Mesenchymal stem cell (in vitro differentiated cells and primary cell): ENCODE measurements at regions not wholly inside any gene's neighbourhood (a gene's known extent, or its start where the extent isn't known, plus 50 kb on each side); places are given as distances from the start of the nearest gene placed in this dataset.
A peak's percentile ranks its signal among the peaks of the same experiment; 100 is the strongest.

Source experiments
- DNase-seq: peaks from one replicate; pipeline ENCODE4 v3.0.0-alpha.2; 2013
- H2AFZ ChIP-seq: one replicate; pipeline ENCODE4 v1.6.1; 2013; ENCODE audit warnings: low read depth, mild to moderate bottlenecking, control low read depth, inconsistent platforms, low read length, moderate library complexity
- H2AK5ac ChIP-seq: 2 replicates; pipeline ENCODE4 v1.6.1; 2013; ENCODE audit warnings: low read length, moderate library complexity, mild to moderate bottlenecking, inconsistent platforms; ENCODE audit not compliant: severe bottlenecking
- H2BK120ac ChIP-seq: one replicate; pipeline ENCODE4 v1.6.1; 2013; ENCODE audit warnings: low read depth, mild to moderate bottlenecking, inconsistent platforms, low read length, moderate library complexity
- H2BK12ac ChIP-seq, 2 experiments: one replicate each; pipeline ENCODE4 v1.6.1; 2013; ENCODE audit warnings: inconsistent platforms in 2 of 2, low read length in 2 of 2, mild to moderate bottlenecking in 2 of 2, moderate library complexity in 2 of 2, control low read depth in 1 of 2
- H2BK15ac ChIP-seq: one replicate; pipeline ENCODE4 v1.6.1; 2013; ENCODE audit warnings: mild to moderate bottlenecking, low read depth, inconsistent platforms; ENCODE audit not compliant: poor library complexity, severe bottlenecking
- H2BK5ac ChIP-seq: 2 replicates; pipeline ENCODE4 v1.6.1; 2013; ENCODE audit warnings: low read depth, mild to moderate bottlenecking, low read length, control low read depth, inconsistent platforms; ENCODE audit not compliant: poor library complexity, severe bottlenecking
- H3K14ac ChIP-seq, 2 experiments: one replicate each; pipeline ENCODE4 v1.6.1; 2013; ENCODE audit warnings: inconsistent platforms in 2 of 2, low read length in 2 of 2, control low read depth in 1 of 2, mild to moderate bottlenecking in 1 of 2, moderate library complexity in 1 of 2
- H3K18ac ChIP-seq, 2 experiments: one replicate each; pipeline ENCODE4 v1.6.1; 2013; ENCODE audit warnings: inconsistent platforms in 2 of 2, low read length in 2 of 2, control low read depth in 1 of 2, low read depth in 1 of 2, mild to moderate bottlenecking in 1 of 2
- H3K23ac ChIP-seq, 2 experiments: one replicate each; pipeline ENCODE4 v1.6.1; 2013; ENCODE audit warnings: inconsistent platforms in 2 of 2, low read length in 2 of 2, mild to moderate bottlenecking in 2 of 2, moderate library complexity in 2 of 2, control low read depth in 1 of 2
- H3K27ac ChIP-seq: 2 replicates; pipeline ENCODE4 v1.5.1; 2013; ENCODE audit warnings: mild to moderate bottlenecking, moderate library complexity, low read length, control low read depth, inconsistent platforms; ENCODE audit not compliant: poor library complexity, severe bottlenecking
- H3K27me3 ChIP-seq, 2 experiments: 2 replicates each; pipeline versions ENCODE4 v1.6.1 to v1.7.0; 2013; ENCODE audit warnings: low read length in 2 of 2, mild to moderate bottlenecking in 2 of 2, moderate library complexity in 2 of 2, control low read depth in 1 of 2, inconsistent platforms in 1 of 2; ENCODE audit not compliant: control insufficient read depth in 1 of 2, insufficient read depth in 1 of 2
- H3K36me3 ChIP-seq, 2 experiments: 2 replicates each; pipeline versions ENCODE4 v1.6.1 to v1.7.0; 2013; ENCODE audit warnings: low read length in 2 of 2, control low read depth in 1 of 2, inconsistent platforms in 1 of 2, low read depth in 1 of 2, mild to moderate bottlenecking in 1 of 2; ENCODE audit not compliant: insufficient read depth in 2 of 2, control insufficient read depth in 1 of 2
- H3K4ac ChIP-seq, 2 experiments: one replicate each; pipeline ENCODE4 v1.6.1; 2013; ENCODE audit warnings: inconsistent platforms in 2 of 2, low read length in 2 of 2, mild to moderate bottlenecking in 2 of 2, moderate library complexity in 2 of 2, control low read depth in 1 of 2, low read depth in 1 of 2
- H3K4me1 ChIP-seq: 2 replicates; pipeline ENCODE4 v1.6.1; 2013; ENCODE audit warnings: low read depth, low read length, control low read depth; ENCODE audit not compliant: control insufficient read depth, insufficient read depth
- H3K4me2 ChIP-seq: 2 replicates; pipeline ENCODE4 v1.6.1; 2013; ENCODE audit warnings: low read length, mild to moderate bottlenecking, inconsistent platforms; ENCODE audit not compliant: poor library complexity, severe bottlenecking
- H3K4me3 ChIP-seq, 2 experiments: 2 replicates each; pipeline versions ENCODE4 v1.5.1 to v1.7.0; 2013; ENCODE audit warnings: low read length in 2 of 2, mild to moderate bottlenecking in 2 of 2, control low read depth in 1 of 2, low read depth in 1 of 2; ENCODE audit not compliant: insufficient read depth in 1 of 2
- H3K79me1 ChIP-seq: replicated peaks from 2 replicates; pipeline ENCODE4 v1.6.1; 2013; ENCODE audit warnings: mild to moderate bottlenecking, control low read depth, low read length, inconsistent platforms; ENCODE audit not compliant: poor library complexity, severe bottlenecking
- H3K9ac ChIP-seq: 2 replicates; pipeline ENCODE4 v1.7.0; 2013; ENCODE audit warnings: mild to moderate bottlenecking, low read length, moderate library complexity
- H3K9me3 ChIP-seq: 2 replicates; pipeline ENCODE4 v1.7.0; 2013; ENCODE audit warnings: mild to moderate bottlenecking, low read length; ENCODE audit not compliant: control insufficient read depth
- H4K8ac ChIP-seq: one replicate; pipeline ENCODE4 v1.6.1; 2013; ENCODE audit warnings: inconsistent platforms, mild to moderate bottlenecking, low read length, moderate library complexity
- H4K91ac ChIP-seq: one replicate; pipeline ENCODE4 v1.6.1; 2013; ENCODE audit warnings: mild to moderate bottlenecking, low read length, inconsistent platforms
- WGBS: methylation state at CpG from one replicate; pipeline ENCODE4 v1.1.7; 2013; ENCODE audit warnings: mixed read lengths; 5-methylcytosine and 5-hydroxymethylcytosine counted together

- Histone ChIP-seq H3K27me3 (no peaks in the 10 kb centered on the region), H3K79me1 (no peaks in the 10 kb centered on the region), H4K8ac (no peak overlapping the region), H2BK5ac (no peak overlapping the region), H3K36me3 (no peaks in the 10 kb centered on the region), H3K9ac (no peak overlapping the region), H4K91ac (no peak overlapping the region), H2BK15ac (no peak overlapping the region), H3K4me1 (no peaks in the 10 kb centered on the region), H2BK12ac (no peak overlapping the region), H3K18ac (no peak overlapping the region), H2AFZ (no peak overlapping the region), H3K4ac (no peak overlapping the region), H2BK120ac (no peak overlapping the region), H3K4me2 (no peak overlapping the region), H2AK5ac (no peak overlapping the region), H3K23ac (no peak overlapping the region), H3K4me3 (no peak overlapping the region), H3K14ac (no peak overlapping the region), H3K27ac (no peak overlapping the region), H3K9me3 (no peaks in the 10 kb centered on the region)
- 100% methylated on average over 1 of the region's 1 CpG for WGBS
- no peak for DNase-seq
These were observed 98.2 kb upstream of the SLC8A1 start for GRCh38 chr2:40550085-40550484.

- no peak overlapping the region for H3K14ac ChIP-seq
- no peaks in the 10 kb centered on the region for H3K27me3 ChIP-seq
- no peak overlapping the region for H4K8ac ChIP-seq
- no peak overlapping the region for H3K18ac ChIP-seq
- H3K9ac ChIP-seq, result no peak overlapping the region
- H2BK5ac ChIP-seq, result no peak overlapping the region
- H3K27ac ChIP-seq, result no peak overlapping the region
- H2BK12ac ChIP-seq, result no peak overlapping the region
- no peak overlapping the region for H4K91ac ChIP-seq
- no peaks in the 10 kb centered on the region for H3K36me3 ChIP-seq
- no peaks in the 10 kb centered on the region for H3K79me1 ChIP-seq
- no peak overlapping the region for H3K4me2 ChIP-seq
- H2AFZ ChIP-seq, result no peak overlapping the region
- no peak overlapping the region for H2BK15ac ChIP-seq
- no peak overlapping the region for H3K23ac ChIP-seq
- WGBS, result 100% methylated on average over 3 of the region's 3 CpGs
- H3K4me1 ChIP-seq, result no peaks in the 10 kb centered on the region
- no peaks in the 10 kb centered on the region for H3K9me3 ChIP-seq
- H2AK5ac ChIP-seq, result no peak overlapping the region
- H2BK120ac ChIP-seq, result no peak overlapping the region
- H3K4ac ChIP-seq, result no peak overlapping the region
- no peak overlapping the region for H3K4me3 ChIP-seq
- no peak for DNase-seq
These were observed 99.2 kb upstream of the SLC8A1 start for GRCh38 chr2:40551081-40551480.

- H3K4ac ChIP-seq, result no peak overlapping the region
- no peaks in the 10 kb centered on the region for H3K4me1 ChIP-seq
- H2BK5ac ChIP-seq, result no peak overlapping the region
- no peak overlapping the region for H3K23ac ChIP-seq
- H2BK12ac ChIP-seq, result no peak overlapping the region
- H3K4me2 ChIP-seq, result no peak overlapping the region
- no peak overlapping the region for H2AFZ ChIP-seq
- no peak overlapping the region for H2BK120ac ChIP-seq
- H4K8ac ChIP-seq, result no peak overlapping the region
- H2AK5ac ChIP-seq, result no peak overlapping the region
- peak; percentile 57 for DNase-seq
- no peak overlapping the region for H4K91ac ChIP-seq
- no peak overlapping the region for H2BK15ac ChIP-seq
- H3K27ac ChIP-seq, result no peak overlapping the region
- no peaks in the 10 kb centered on the region for H3K36me3 ChIP-seq
- H3K79me1 ChIP-seq, result no peaks in the 10 kb centered on the region
- H3K4me3 ChIP-seq, result no peak overlapping the region
- H3K9ac ChIP-seq, result no peak overlapping the region
- 62% methylated on average over 5 of the region's 5 CpGs for WGBS
- no peak overlapping the region for H3K18ac ChIP-seq
- H3K27me3 ChIP-seq, result no peaks in the 10 kb centered on the region
- no peak overlapping the region for H3K14ac ChIP-seq
- H3K9me3 ChIP-seq, result no peaks in the 10 kb centered on the region
These were observed 102.9 kb upstream of the SLC8A1 start for GRCh38 chr2:40554665-40555294.

- Histone ChIP-seq H2BK5ac (no peak overlapping the region), H3K27me3 (no peaks in the 10 kb centered on the region), H3K4me1 (no peaks in the 10 kb centered on the region), H3K4me3 (no peak overlapping the region), H4K8ac (no peak overlapping the region), H3K79me1 (no peaks in the 10 kb centered on the region), H3K14ac (no peak overlapping the region), H2BK120ac (no peak overlapping the region), H2BK15ac (no peak overlapping the region), H2AFZ (no peak overlapping the region), H3K18ac (no peak overlapping the region), H3K27ac (no peak overlapping the region), H3K9me3 (no peaks in the 10 kb centered on the region), H4K91ac (no peak overlapping the region), H3K36me3 (no peaks in the 10 kb centered on the region), H3K9ac (no peak overlapping the region), H3K23ac (no peak overlapping the region), H3K4me2 (no peak overlapping the region), H3K4ac (no peak overlapping the region), H2AK5ac (no peak overlapping the region), H2BK12ac (no peak overlapping the region)
- no peak for DNase-seq
- 72% methylated on average over 2 of the region's 2 CpGs for WGBS
These were observed 104.4 kb upstream of the SLC8A1 start for GRCh38 chr2:40556293-40556692.
